Thyroid gland (tissue), 4 donors: ENCODE measurements at regions not wholly inside any gene's neighbourhood (a gene's known extent, or its start where the extent isn't known, plus 50 kb on each side); places are given as distances from the start of the nearest gene placed in this dataset.

Experiments
- POLR2A ChIP-seq, 2 donors: fragments of 450-650 bp; IDR thresholded peaks; one replicate each; pipeline ENCODE4 v1.6.1; 2017; ENCODE audit warnings: antibody characterized with exemption in 2 of 2, mild to moderate bottlenecking in 2 of 2, moderate library complexity in 1 of 2
- TF ChIP-seq, protein P1 (sequence below), 6 experiments: fragments of 200-600 bp in 3 of 6; fragments of 450-650 bp in 3 of 6; sonication (generic) in 3 of 6; IDR thresholded peaks; one replicate each; pipeline ENCODE4 v1.5.1; 2016 to 2019; ENCODE audit warnings: antibody characterized with exemption in 6 of 6, mild to moderate bottlenecking in 2 of 6, inconsistent platforms in 1 of 6, moderate library complexity in 1 of 6

- TF ChIP-seq, protein P1, sequence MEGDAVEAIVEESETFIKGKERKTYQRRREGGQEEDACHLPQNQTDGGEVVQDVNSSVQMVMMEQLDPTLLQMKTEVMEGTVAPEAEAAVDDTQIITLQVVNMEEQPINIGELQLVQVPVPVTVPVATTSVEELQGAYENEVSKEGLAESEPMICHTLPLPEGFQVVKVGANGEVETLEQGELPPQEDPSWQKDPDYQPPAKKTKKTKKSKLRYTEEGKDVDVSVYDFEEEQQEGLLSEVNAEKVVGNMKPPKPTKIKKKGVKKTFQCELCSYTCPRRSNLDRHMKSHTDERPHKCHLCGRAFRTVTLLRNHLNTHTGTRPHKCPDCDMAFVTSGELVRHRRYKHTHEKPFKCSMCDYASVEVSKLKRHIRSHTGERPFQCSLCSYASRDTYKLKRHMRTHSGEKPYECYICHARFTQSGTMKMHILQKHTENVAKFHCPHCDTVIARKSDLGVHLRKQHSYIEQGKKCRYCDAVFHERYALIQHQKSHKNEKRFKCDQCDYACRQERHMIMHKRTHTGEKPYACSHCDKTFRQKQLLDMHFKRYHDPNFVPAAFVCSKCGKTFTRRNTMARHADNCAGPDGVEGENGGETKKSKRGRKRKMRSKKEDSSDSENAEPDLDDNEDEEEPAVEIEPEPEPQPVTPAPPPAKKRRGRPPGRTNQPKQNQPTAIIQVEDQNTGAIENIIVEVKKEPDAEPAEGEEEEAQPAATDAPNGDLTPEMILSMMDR (IDR thresholded peaks at IDR 0.05): no peak
- no peak for TF ChIP-seq POLR2A (IDR thresholded peaks at IDR 0.05)
These were observed 77.3 kb upstream of the SLC38A2 start for GRCh38 chr12:46449856-46450255.
